ENCODE measurements at regions not wholly inside any gene's neighbourhood (a gene's known extent, or its start where the extent isn't known, plus 50 kb on each side); places are given as distances from the start of the nearest gene placed in this dataset.

DNA sequence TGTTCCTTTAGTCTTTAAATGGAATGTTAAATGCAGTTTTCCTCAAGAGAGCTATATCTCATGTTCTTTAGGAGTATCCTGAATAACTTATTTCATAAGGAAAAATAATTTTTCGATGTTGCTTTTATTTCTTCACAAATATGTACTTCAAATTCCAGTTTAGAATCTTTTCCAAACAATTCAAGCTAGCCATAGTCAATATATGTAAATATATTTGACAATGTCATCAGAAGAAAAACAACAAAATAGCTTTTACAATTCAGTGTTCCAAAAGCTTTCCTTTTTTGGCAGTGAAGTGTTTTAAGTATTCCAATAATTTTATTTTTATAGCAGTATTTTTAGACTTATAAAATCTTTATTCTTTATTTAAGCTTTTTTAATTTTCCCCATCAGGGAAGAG lies 1532.0 kb downstream of the PCDH18 start:
- TF ChIP-seq, protein P1, sequence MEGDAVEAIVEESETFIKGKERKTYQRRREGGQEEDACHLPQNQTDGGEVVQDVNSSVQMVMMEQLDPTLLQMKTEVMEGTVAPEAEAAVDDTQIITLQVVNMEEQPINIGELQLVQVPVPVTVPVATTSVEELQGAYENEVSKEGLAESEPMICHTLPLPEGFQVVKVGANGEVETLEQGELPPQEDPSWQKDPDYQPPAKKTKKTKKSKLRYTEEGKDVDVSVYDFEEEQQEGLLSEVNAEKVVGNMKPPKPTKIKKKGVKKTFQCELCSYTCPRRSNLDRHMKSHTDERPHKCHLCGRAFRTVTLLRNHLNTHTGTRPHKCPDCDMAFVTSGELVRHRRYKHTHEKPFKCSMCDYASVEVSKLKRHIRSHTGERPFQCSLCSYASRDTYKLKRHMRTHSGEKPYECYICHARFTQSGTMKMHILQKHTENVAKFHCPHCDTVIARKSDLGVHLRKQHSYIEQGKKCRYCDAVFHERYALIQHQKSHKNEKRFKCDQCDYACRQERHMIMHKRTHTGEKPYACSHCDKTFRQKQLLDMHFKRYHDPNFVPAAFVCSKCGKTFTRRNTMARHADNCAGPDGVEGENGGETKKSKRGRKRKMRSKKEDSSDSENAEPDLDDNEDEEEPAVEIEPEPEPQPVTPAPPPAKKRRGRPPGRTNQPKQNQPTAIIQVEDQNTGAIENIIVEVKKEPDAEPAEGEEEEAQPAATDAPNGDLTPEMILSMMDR (IDR thresholded peaks at IDR 0.05), result no peak
- no peak for TF ChIP-seq EZH2 (IDR thresholded peaks at IDR 0.05; ENCODE audit: borderline replicate concordance, insufficient read depth, low read depth, low read length, poor library complexity, severe bottlenecking)
